ENCODE measurements at regions not wholly inside any gene's neighbourhood (a gene's known extent, or its start where the extent isn't known, plus 50 kb on each side); places are given as distances from the start of the nearest gene placed in this dataset.
A peak's percentile ranks its signal among the peaks of the same experiment; 100 is the strongest.

DNA sequence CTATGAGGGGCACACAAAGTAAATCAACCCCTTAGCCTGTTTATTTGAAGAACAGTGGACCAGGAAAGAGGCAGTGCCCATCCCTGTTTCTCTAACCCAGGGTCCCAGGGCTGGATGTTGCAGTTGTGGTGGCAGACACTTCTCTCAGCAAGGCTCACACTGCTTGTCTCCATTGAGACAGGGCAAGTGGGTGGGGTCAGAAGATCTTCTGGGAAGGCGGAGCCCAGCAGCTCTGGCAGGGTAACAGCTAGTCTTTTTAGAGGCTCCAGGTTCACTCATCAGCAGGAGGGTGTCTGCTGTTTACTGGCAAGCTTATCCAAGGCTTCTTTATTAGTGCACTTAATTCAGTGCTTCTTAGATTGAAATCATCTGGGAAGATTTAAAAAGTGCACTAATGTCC, 659.8 kb upstream of the DIPK2B start:
- DNase-seq (ENCODE audit: low read depth) = no peak
- ChIA-PET CTCF (no interaction called here), POLR2A (no interaction called here)
- Histone ChIP-seq H3K27me3 (ENCODE audit: control insufficient read depth, insufficient read depth, low read length) (no peaks in the 10 kb centered on the region; the same call in 1 of the 2 replicates), H3K36me3 (ENCODE audit: control insufficient read depth, insufficient read depth, low read length) (no peaks in the 10 kb centered on the region), H3K4me3 (ENCODE audit: low read depth, low read length) (no peak overlapping the region)
- TF ChIP-seq, protein P1, sequence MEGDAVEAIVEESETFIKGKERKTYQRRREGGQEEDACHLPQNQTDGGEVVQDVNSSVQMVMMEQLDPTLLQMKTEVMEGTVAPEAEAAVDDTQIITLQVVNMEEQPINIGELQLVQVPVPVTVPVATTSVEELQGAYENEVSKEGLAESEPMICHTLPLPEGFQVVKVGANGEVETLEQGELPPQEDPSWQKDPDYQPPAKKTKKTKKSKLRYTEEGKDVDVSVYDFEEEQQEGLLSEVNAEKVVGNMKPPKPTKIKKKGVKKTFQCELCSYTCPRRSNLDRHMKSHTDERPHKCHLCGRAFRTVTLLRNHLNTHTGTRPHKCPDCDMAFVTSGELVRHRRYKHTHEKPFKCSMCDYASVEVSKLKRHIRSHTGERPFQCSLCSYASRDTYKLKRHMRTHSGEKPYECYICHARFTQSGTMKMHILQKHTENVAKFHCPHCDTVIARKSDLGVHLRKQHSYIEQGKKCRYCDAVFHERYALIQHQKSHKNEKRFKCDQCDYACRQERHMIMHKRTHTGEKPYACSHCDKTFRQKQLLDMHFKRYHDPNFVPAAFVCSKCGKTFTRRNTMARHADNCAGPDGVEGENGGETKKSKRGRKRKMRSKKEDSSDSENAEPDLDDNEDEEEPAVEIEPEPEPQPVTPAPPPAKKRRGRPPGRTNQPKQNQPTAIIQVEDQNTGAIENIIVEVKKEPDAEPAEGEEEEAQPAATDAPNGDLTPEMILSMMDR (IDR thresholded peaks at IDR 0.05; ENCODE audit: insufficient read depth, low read depth, low read length) = no peak

DNA sequence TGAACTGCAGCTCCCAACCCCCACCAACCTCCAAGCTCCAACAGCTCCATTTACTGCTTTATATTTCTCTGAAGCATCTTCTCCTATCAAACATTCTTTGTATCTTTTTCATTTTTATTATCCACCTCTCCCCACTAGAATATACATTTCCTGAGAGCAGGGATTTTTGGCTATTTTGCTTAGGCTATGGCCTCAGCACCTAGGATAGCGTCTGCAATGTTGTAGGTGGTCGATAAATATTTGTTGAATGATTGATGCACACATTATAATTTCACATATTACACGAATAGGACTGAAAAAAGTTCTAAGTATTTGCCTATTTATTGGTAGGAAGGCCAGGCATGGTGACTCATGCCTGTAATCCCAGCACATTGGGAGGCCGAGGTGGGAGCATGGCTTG, 658.7 kb upstream of the DIPK2B start:
- DNase-seq (ENCODE audit: low read depth) = no peak
- Histone ChIP-seq H3K36me3 (ENCODE audit: control insufficient read depth, insufficient read depth, low read length) (no peaks in the 10 kb centered on the region), H3K4me3 (ENCODE audit: low read depth, low read length) (no peak overlapping the region), H3K27me3 (ENCODE audit: control insufficient read depth, insufficient read depth, low read length) (no peaks in the 10 kb centered on the region; the same call in 1 of the 2 replicates)
- ChIA-PET POLR2A (no interaction called here), CTCF (no interaction called here)
- TF ChIP-seq, protein P1 (IDR thresholded peaks at IDR 0.05; ENCODE audit: insufficient read depth, low read depth, low read length) = no peak

DNA sequence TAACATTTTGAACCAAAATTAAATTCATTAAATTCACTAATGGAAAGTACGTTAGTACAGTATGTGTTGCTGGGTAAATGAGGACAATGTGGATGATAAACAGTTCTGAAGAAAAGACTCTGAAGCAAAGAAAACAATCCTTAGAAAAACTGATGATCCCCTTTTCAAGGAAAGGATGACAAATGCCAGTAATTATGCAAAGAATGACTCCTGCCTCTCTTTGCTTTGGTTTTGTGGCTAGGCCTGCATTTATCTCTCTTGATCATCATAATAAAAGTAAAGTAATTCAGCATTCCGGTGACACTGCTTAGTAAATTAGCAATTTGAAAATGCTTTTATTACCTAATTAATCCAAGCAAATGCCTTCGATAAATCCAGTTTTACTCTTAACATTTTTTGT, 652.2 kb upstream of the DIPK2B start:
- DNase-seq (ENCODE audit: low read depth) = no peak
- no peak overlapping the region for H3K4me3 ChIP-seq (ENCODE audit: low read depth, low read length)
- ChIA-PET CTCF (no interaction called here), POLR2A (interaction anchor here (0.7 kb wide), 1 partner anchor 151 kb away, joined by 3 read pairs; no protein-coding TSS in a partner anchor)
- TF ChIP-seq, protein P1 (IDR thresholded peaks at IDR 0.05; ENCODE audit: insufficient read depth, low read depth, low read length) = no peak
- H3K27me3 ChIP-seq (ENCODE audit: control insufficient read depth, insufficient read depth, low read length) = no peaks in the 10 kb centered on the region
- no peaks in the 10 kb centered on the region for H3K36me3 ChIP-seq (ENCODE audit: control insufficient read depth, insufficient read depth, low read length)

DNA sequence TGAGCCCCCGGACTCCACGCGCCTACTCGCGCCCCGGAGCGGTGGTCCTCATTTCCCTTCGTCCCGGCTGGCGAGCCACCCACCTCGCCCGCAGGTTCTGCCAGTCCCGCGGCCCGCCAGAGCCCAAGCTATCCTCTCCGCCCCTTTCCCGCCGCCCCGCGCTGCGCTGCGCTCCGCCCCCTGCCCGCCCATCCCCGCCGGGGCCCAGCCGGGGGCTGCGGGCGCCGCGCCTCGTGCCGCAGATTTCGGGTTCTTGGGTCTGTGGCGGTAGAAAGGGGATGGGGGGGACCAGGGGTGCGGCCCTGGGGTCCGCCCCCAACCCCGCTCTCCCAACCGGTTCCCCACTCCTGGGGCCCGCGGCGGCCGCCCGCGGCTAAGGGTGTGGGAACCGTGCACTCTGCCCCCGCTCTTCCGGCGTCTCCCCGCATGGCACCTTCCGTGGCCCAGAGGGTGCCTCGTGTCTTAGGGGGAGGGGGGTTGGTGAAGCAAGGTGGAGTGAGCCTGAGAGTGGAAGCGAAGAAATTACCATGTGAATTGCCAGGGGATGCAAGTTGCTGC, 650.8 kb upstream of the DIPK2B start:
- peaks cover 5% of the 10 kb centered on the region for H3K36me3 ChIP-seq (ENCODE audit: control insufficient read depth, insufficient read depth, low read length)
- no peaks in the 10 kb centered on the region for H3K27me3 ChIP-seq (ENCODE audit: control insufficient read depth, insufficient read depth, low read length)
- peak overlapping the region; percentile 78 for H3K4me3 ChIP-seq (ENCODE audit: low read depth, low read length)
- no peak for DNase-seq (ENCODE audit: low read depth)
- TF ChIP-seq, protein P1 (IDR thresholded peaks at IDR 0.05; ENCODE audit: insufficient read depth, low read depth, low read length) = no peak
- ChIA-PET CTCF (interaction anchor here (0.8 kb wide), 1 partner anchor 525 kb away, joined by 4 read pairs; no protein-coding TSS in a partner anchor), POLR2A (no interaction called here)

DNA sequence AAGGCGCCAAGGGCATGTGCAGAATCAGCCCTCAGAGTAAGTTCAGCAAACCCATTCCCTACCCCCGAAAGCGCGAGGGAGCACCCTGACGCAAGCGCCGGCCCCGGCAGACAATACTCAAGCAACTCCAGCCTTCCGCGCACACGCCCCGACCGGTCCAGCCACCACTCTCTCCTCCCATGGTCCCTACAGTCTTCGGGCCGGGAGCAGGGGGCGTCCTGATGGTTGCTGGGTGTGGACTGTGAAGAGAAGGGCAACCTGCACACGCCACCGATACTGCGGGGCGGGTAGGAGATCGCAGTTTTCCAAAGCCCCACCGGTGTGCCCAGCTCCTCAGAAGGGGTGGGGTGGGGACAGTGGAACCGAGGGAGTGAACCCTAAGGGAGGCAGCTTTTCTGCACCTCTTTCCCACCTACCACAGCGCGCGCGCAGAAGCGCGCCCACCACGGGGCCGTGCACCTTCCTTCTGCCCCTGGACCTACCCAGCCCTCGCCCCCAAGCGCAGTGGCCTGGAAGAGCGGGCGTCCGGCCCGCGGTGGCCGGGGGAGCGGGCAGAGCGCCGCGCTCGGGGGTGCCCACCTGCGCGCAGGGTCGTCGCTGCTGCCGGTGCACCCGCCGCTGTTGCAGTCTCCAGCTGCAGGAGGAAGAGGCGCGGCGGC, 650.2 kb upstream of the DIPK2B start:
- no peaks in the 10 kb centered on the region for H3K27me3 ChIP-seq (ENCODE audit: control insufficient read depth, insufficient read depth, low read length)
- ChIA-PET CTCF (interaction anchor here (0.8 to 1.0 kb wide), 2 partner anchors 15 to 27 kb away, joined by 4 to 6 read pairs; no protein-coding TSS in a partner anchor), POLR2A (interaction anchor here (0.6 kb wide), 1 partner anchor 268 kb away, joined by 4 read pairs; no protein-coding TSS in a partner anchor)
- TF ChIP-seq, protein P1 (IDR thresholded peaks at IDR 0.05; ENCODE audit: insufficient read depth, low read depth, low read length) = no peak
- peak overlapping the region; percentile 78 for H3K4me3 ChIP-seq (ENCODE audit: low read depth, low read length)
- DNase-seq (ENCODE audit: low read depth) = no peak
- peaks cover 5% of the 10 kb centered on the region for H3K36me3 ChIP-seq (ENCODE audit: control insufficient read depth, insufficient read depth, low read length)

All from BJ (cell line).